ENCODE measurements at regions not wholly inside any gene's neighbourhood (a gene's known extent, or its start where the extent isn't known, plus 50 kb on each side); places are given as distances from the start of the nearest gene placed in this dataset.

DNA sequence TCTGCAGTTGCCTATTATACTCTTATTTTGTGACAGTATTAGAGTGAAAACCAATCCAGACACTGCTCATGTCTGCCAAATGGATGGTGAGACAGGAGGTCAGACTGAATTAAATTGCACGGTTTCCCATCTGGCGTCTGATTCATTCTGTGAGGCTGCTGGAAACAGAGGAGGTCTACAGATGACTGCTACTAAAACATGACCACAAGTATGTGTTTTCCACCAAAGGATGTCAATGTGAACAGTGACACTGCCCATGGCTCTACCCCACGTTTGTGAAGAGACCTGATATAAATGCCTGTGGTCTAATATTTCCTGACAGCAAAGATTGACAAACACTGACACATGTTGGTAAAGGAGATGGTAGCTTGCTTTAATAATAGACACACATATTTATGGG is 104.3 kb upstream of the ST6GAL2 start:
- H3K36me3 Mint-ChIP-seq (ENCODE audit: low read depth): no peaks in the 10 kb centered on the region
- no peaks in the 10 kb centered on the region for H3K4me1 Mint-ChIP-seq (ENCODE audit: low read depth)
- H3K27ac Mint-ChIP-seq: no peak overlapping the region
- intact Hi-C loops (cut with micrococcal nuclease): no loop called here
- H3K27me3 Mint-ChIP-seq (ENCODE audit: insufficient read depth): peaks cover 3% of the 10 kb centered on the region
- H3K9me3 Mint-ChIP-seq: no peaks in the 10 kb centered on the region
- no peak for DNase-seq (ENCODE audit: low spot score)
- no peak overlapping the region for H3K4me3 Mint-ChIP-seq

GRCh38 chr2:106991866-106992265 is 105.9 kb upstream of the ST6GAL2 start:
- Mint-ChIP-seq H3K36me3 (ENCODE audit: low read depth) (no peaks in the 10 kb centered on the region), H3K27me3 (ENCODE audit: insufficient read depth) (peaks cover 3% of the 10 kb centered on the region), H3K27ac (no peak overlapping the region), H3K4me3 (no peak overlapping the region), H3K9me3 (no peaks in the 10 kb centered on the region), H3K4me1 (ENCODE audit: low read depth) (no peaks in the 10 kb centered on the region)
- intact Hi-C loops (cut with micrococcal nuclease): no loop called here
- no peak for DNase-seq (ENCODE audit: low spot score)

- Mint-ChIP-seq H3K4me1 (ENCODE audit: low read depth) (no peaks in the 10 kb centered on the region), H3K27ac (no peak overlapping the region), H3K36me3 (ENCODE audit: low read depth) (no peaks in the 10 kb centered on the region)
Observed at GRCh38 chr2:106995556-106995955, 109.6 kb upstream of the ST6GAL2 start.

DNA sequence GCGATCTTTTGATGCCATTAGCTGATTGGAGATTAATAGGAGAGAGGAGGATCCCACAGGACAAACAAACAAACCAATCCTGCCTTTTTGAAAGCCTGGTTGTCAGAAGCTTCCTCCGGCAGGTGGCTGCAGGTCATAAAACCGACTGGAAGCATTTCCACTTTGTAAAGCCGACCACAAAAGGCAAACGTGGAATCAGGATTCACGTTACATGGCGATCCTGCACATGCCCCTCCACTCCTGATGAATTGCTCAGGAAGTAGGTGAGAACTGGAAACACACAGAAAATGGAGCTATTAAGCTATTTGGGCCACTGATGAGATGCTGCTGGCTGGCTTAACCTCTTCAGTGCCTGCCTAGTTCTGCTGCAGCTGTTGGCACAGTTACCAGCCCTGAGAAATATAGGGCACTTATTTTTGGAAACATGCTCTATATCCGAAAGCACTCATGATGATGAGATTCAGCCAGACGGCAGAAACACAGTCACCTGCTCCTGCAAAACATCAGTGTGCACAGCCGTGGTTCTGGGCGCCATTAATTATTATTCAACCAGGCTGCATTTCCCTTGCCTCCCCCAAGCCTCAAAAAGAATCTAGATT is 110.3 kb upstream of the ST6GAL2 start:
- Mint-ChIP-seq H3K36me3 (ENCODE audit: low read depth) (no peaks in the 10 kb centered on the region), H3K9me3 (no peaks in the 10 kb centered on the region), H3K4me3 (no peak overlapping the region), H3K4me1 (ENCODE audit: low read depth) (no peaks in the 10 kb centered on the region), H3K27ac (no peak overlapping the region), H3K27me3 (ENCODE audit: insufficient read depth) (peaks cover 4% of the 10 kb centered on the region)
- intact Hi-C loops (cut with micrococcal nuclease): no loop called here
- DNase-seq (ENCODE audit: low spot score): no peak

More at GRCh38 chr2:106995556-106995955, 109.6 kb upstream of the ST6GAL2 start:
- intact Hi-C loops (cut with micrococcal nuclease): no loop called here
- H3K27me3 Mint-ChIP-seq (ENCODE audit: insufficient read depth): peaks cover 4% of the 10 kb centered on the region
- H3K9me3 Mint-ChIP-seq: no peaks in the 10 kb centered on the region
- no peak overlapping the region for H3K4me3 Mint-ChIP-seq
- DNase-seq (ENCODE audit: low spot score): no peak

DNA sequence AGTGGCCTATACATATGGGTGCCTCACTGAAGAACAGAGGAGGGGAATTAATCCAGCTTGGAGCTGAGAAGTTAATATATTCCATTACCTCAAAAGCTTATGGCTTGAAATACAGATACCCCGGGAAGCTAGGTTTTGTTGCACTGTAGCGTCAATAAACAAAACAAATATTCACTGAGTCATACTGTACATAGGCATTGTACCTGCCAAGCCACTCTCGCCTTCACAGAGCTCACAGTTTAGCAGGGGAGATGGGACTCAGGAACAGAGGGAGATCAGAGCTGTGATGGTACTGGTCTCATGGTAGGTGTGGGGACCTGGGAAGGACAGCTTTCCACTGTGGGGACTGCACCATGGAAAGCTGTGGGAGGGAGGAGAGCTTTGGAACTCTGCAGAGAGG is 111.2 kb upstream of the ST6GAL2 start:
- Mint-ChIP-seq H3K9me3 (no peaks in the 10 kb centered on the region), H3K4me1 (ENCODE audit: low read depth) (no peaks in the 10 kb centered on the region), H3K36me3 (ENCODE audit: low read depth) (no peaks in the 10 kb centered on the region), H3K27me3 (ENCODE audit: insufficient read depth) (peaks cover 4% of the 10 kb centered on the region), H3K4me3 (no peak overlapping the region), H3K27ac (no peak overlapping the region)
- intact Hi-C loops (cut with micrococcal nuclease): no loop called here
- DNase-seq (ENCODE audit: low spot score): no peak

DNA sequence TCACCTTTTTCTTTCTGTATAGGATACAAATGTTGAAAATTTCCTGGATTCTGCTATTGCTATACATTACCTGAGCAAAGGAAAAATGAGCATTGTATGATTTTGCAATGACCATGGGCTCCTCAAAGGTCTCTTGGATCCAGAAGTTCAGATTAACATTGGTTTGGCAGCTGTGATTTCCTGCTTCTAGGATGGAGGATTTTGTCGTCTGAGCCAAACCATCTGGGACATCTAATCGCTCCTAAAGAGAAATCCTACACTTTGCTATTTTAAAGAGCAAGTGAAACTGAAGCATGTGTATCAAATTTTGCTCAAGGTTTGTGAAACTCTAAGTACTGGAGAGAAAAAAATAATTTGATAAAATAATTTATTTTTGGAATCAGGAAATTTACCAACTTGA is 115.1 kb upstream of the ST6GAL2 start:
- no peak overlapping the region for H3K27ac Mint-ChIP-seq
- no peaks in the 10 kb centered on the region for H3K4me1 Mint-ChIP-seq (ENCODE audit: low read depth)
- H3K4me3 Mint-ChIP-seq: no peak overlapping the region
- intact Hi-C loops (cut with micrococcal nuclease): no loop called here
- peaks cover 1% of the 10 kb centered on the region for H3K27me3 Mint-ChIP-seq (ENCODE audit: insufficient read depth)
- H3K36me3 Mint-ChIP-seq (ENCODE audit: low read depth): no peaks in the 10 kb centered on the region
- no peak for DNase-seq (ENCODE audit: low spot score)
- no peaks in the 10 kb centered on the region for H3K9me3 Mint-ChIP-seq

DNA sequence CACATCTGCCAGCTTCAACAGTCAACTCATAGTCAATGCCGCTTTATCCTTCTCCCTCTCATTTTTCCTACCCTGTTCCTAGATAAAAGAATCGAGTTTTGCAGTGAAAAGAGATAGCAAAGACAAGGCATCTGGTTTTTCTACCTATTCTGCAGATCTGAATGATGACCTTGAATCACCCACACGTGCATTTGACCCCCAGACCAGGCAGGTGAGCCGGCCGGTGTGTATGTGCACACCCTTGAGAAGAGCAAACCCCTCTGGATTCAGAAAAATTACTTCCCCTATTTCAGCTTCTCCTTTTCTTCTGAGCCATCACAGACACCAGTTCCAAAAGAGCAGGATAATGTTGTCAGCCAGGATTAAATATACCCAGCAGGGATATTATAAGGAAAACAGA is 115.6 kb upstream of the ST6GAL2 start:
- Mint-ChIP-seq H3K27me3 (ENCODE audit: insufficient read depth) (peaks cover 1% of the 10 kb centered on the region), H3K4me3 (no peak overlapping the region), H3K4me1 (ENCODE audit: low read depth) (no peaks in the 10 kb centered on the region), H3K36me3 (ENCODE audit: low read depth) (no peaks in the 10 kb centered on the region), H3K9me3 (no peaks in the 10 kb centered on the region), H3K27ac (no peak overlapping the region)
- intact Hi-C loops (cut with micrococcal nuclease): no loop called here
- DNase-seq (ENCODE audit: low spot score): no peak

DNA sequence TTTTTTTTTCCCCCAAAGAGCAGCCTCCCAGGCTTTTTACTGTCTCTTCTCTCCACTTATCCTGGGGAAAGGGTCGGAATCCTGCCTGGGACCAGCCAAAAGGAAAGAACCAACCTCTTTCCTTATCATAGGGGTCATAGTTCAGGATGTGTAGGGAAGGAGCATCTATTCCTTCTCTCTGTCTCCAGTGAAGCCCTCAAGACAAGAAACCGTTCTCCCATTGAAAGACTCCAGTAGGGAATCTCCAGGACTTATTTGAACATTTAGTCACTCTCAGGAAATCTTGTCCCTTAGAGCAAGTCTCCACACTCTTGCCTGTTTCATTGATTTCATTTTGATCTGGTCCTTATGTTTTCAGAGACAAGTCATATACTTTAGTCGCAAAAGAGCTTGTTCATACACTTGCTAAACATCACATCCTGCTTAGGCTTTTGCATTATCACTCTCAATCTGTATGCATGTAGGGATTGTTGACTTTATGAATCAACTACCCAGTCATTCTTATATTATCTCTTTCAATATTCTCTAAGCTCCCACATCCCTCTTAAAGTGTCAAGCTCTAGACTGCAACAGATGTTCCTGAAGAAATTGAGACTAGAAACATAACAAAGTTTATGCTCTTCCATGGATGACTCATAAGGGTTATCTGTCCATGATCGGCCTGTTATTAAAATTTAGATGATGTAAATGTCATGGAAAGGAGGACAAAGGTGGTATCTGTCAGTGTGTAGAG is 116.2 kb upstream of the ST6GAL2 start:
- Mint-ChIP-seq H3K4me3 (no peak overlapping the region), H3K36me3 (ENCODE audit: low read depth) (no peaks in the 10 kb centered on the region), H3K4me1 (ENCODE audit: low read depth) (no peaks in the 10 kb centered on the region), H3K9me3 (no peaks in the 10 kb centered on the region), H3K27me3 (ENCODE audit: insufficient read depth) (peaks cover 1% of the 10 kb centered on the region), H3K27ac (no peak overlapping the region)
- no peak for DNase-seq (ENCODE audit: low spot score)
- intact Hi-C loops (cut with micrococcal nuclease): no loop called here

DNA sequence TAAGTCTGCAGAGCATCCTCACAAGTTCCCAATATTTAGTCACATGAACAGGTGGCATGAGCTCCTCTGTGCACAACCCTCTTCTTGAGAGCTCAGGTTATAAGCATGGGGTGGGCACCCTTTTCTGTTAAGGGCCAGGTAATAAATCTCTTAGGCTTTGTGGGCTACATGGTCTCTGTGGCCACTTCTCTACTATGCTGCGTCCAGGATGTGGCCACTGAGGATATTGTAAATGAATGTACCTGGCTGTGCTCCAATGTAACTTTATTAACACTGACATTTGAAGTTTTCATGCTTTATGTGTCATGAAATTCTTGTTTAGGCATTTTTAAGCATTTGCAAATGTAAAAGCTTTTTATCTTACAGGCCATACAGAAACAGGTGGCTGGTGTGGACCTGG is 116.8 kb upstream of the ST6GAL2 start:
- Mint-ChIP-seq H3K27ac (no peak overlapping the region), H3K36me3 (ENCODE audit: low read depth) (no peaks in the 10 kb centered on the region), H3K4me1 (ENCODE audit: low read depth) (no peaks in the 10 kb centered on the region), H3K9me3 (no peaks in the 10 kb centered on the region), H3K27me3 (ENCODE audit: insufficient read depth) (no peaks in the 10 kb centered on the region), H3K4me3 (no peak overlapping the region)
- intact Hi-C loops (cut with micrococcal nuclease): no loop called here
- no peak for DNase-seq (ENCODE audit: low spot score)

DNA sequence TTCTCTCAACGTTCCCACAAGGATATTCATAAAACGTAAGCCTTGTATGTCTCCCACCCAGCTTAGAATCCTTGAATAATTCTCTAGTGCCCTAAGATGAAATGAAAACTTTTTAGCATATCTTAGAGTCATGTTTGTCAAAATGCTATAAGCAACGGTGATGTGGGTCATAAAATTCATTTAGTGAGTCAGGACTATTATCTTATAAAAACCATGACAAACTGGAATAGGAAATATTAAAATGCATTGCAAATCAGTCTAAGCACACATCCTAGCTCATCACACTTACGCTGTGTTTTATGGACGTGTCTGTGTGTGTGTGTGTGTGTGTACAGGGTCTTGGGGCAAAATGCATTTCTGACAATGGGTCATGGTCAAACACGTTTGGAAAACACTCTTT is 119.9 kb upstream of the ST6GAL2 start:
- no peaks in the 10 kb centered on the region for H3K36me3 Mint-ChIP-seq (ENCODE audit: low read depth)
- H3K27ac Mint-ChIP-seq: no peak overlapping the region
- no peaks in the 10 kb centered on the region for H3K9me3 Mint-ChIP-seq
- H3K4me3 Mint-ChIP-seq: no peak overlapping the region
- DNase-seq (ENCODE audit: low spot score): no peak
- no peaks in the 10 kb centered on the region for H3K4me1 Mint-ChIP-seq (ENCODE audit: low read depth)
- intact Hi-C loops (cut with micrococcal nuclease): no loop called here
- no peaks in the 10 kb centered on the region for H3K27me3 Mint-ChIP-seq (ENCODE audit: insufficient read depth)

DNA sequence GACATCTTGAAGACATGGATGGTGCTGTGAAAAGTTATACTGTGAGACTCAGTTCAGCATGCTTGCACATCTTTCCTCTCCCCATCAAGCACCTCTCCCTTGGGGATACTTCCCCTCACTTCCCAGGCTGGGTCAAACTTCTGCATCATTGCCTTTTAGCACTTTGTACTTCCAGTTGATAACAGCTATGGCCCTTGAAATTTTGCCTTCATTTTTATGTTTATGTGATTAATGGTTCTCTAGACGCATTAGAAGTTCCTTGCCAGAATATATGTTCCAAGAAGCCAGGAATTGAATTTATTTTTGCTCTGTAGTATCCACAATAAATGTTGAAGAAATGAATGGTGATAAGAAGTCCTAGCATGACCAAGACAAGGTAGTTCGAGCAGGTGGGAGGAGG is 120.9 kb upstream of the ST6GAL2 start:
- Mint-ChIP-seq H3K36me3 (ENCODE audit: low read depth) (no peaks in the 10 kb centered on the region), H3K27me3 (ENCODE audit: insufficient read depth) (no peaks in the 10 kb centered on the region), H3K4me1 (ENCODE audit: low read depth) (no peaks in the 10 kb centered on the region), H3K4me3 (no peak overlapping the region), H3K9me3 (no peaks in the 10 kb centered on the region), H3K27ac (no peak overlapping the region)
- no peak for DNase-seq (ENCODE audit: low spot score)
- intact Hi-C loops (cut with micrococcal nuclease): no loop called here

GRCh38 chr2:107007927-107008326 is 122.0 kb upstream of the ST6GAL2 start:
- Mint-ChIP-seq H3K4me3 (no peak overlapping the region), H3K36me3 (ENCODE audit: low read depth) (no peaks in the 10 kb centered on the region), H3K27ac (no peak overlapping the region), H3K4me1 (ENCODE audit: low read depth) (no peaks in the 10 kb centered on the region), H3K9me3 (no peaks in the 10 kb centered on the region), H3K27me3 (ENCODE audit: insufficient read depth) (no peaks in the 10 kb centered on the region)
- intact Hi-C loops (cut with micrococcal nuclease): no loop called here
- DNase-seq (ENCODE audit: low spot score): no peak

GRCh38 chr2:107008843-107009242 is 122.9 kb upstream of the ST6GAL2 start:
- Mint-ChIP-seq H3K4me3 (no peak overlapping the region), H3K27ac (no peak overlapping the region), H3K4me1 (ENCODE audit: low read depth) (no peaks in the 10 kb centered on the region), H3K9me3 (no peaks in the 10 kb centered on the region), H3K36me3 (ENCODE audit: low read depth) (no peaks in the 10 kb centered on the region), H3K27me3 (ENCODE audit: insufficient read depth) (no peaks in the 10 kb centered on the region)
- intact Hi-C loops (cut with micrococcal nuclease): no loop called here
- no peak for DNase-seq (ENCODE audit: low spot score)

DNA sequence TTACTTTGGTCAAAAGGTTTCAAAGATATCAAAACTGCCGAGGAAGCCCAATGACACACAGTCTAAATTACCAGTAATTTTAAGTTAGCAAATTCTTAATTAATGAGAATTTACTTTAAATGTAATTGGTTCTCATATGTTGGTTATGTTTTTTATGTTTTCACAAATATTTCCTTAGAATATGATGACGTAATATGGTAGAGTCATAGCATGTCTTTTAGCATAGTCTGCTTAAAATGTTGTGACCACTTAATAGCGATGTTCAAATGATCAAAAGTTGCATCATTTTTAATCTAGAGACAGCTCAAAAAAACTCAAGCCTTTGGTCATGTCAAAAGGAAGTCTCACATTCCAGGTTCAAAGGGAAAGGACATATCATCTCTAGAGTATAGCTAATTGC is 123.3 kb upstream of the ST6GAL2 start:
- Mint-ChIP-seq H3K4me1 (ENCODE audit: low read depth) (no peaks in the 10 kb centered on the region), H3K36me3 (ENCODE audit: low read depth) (no peaks in the 10 kb centered on the region), H3K27me3 (ENCODE audit: insufficient read depth) (no peaks in the 10 kb centered on the region), H3K4me3 (no peak overlapping the region), H3K27ac (no peak overlapping the region), H3K9me3 (no peaks in the 10 kb centered on the region)
- intact Hi-C loops (cut with micrococcal nuclease): no loop called here
- DNase-seq (ENCODE audit: low spot score): no peak

Data from activated T-helper 1 cell treated with anti-CD3 and anti-CD28 coated beads, Interleukin-12 subunit alpha, Interleukin-12 subunit beta, Interleukin-2, Interleukin-4 antibody, amounts not matched to agents 30 ng/mL and 10 ng/mL and 1 ng/mL, durations not matched to agents 14 hours and 24 hours and 36 hours (primary cell).